HCT116 (cell line): ENCODE measurements at regions not wholly inside any gene's neighbourhood (a gene's known extent, or its start where the extent isn't known, plus 50 kb on each side); places are given as distances from the start of the nearest gene placed in this dataset.

Source experiments
- ATAC-seq: fragments of 200-7000 bp; cut with Tn5 transposase; 2 replicates; pipeline ENCODE4 v1.9.1; 2020; ENCODE audit warnings: mild to moderate bottlenecking, moderate library complexity
- BruUV-seq: library from RNA; stranded (reverse); fragments of 400-500 nt; replicated peaks from 2 replicates; lab custom pipeline; 2021; lab: Mats Ljungman, UMichigan
- CTCF ChIA-PET: fragments of 300-600 bp; sonication (Branson Sonifier 250); formaldehyde crosslinking; loops from one replicate; lab custom pipeline; 2021; ENCODE audit warnings: antibody characterized with exemption; lab: Charles Lee
- POLR2A ChIA-PET: fragments of 300-600, 350-600 bp; sonication (Branson Sonifier 250); formaldehyde crosslinking; loops from one replicate; lab custom pipeline; 2021; ENCODE audit warnings: antibody characterized with exemption; lab: Charles Lee
- RAD21 ChIA-PET, 2 experiments: fragments of 300-600 bp; sonication (Branson Sonifier 250); formaldehyde crosslinking; loops; one replicate each; lab custom pipeline; 2023; ENCODE audit warnings: low total read pairs in 2 of 2; ENCODE audit not compliant: uncharacterized antibody in 2 of 2, unreplicated experiment in 2 of 2, low non-redundant PET in 1 of 2; lab: Charles Lee
- DNase-seq: peaks from one replicate; pipeline ENCODE4 v3.0.0-alpha.2; 2010; ENCODE audit warnings: low read depth, low spot score
- H2AFZ ChIP-seq: fragments of 200-600 bp; shearing (Covaris generic), sonication (generic); 2 replicates; pipeline ENCODE4 v1.6.1; 2017; ENCODE audit warnings: low read depth, mixed run types, mixed read lengths, antibody characterized with exemption, low read length; ENCODE audit not compliant: poor library complexity, severe bottlenecking
- H3K27ac ChIP-seq: 2 replicates; pipeline ENCODE4 v1.5.1; 2012; ENCODE audit warnings: low read depth, low read length
- H3K27me3 ChIP-seq: fragments of 200-600 bp; sonication (generic); 2 replicates; pipeline ENCODE4 v1.6.1; 2016; ENCODE audit warnings: mixed run types, low read length, mixed read lengths; ENCODE audit not compliant: insufficient read depth
- H3K36me3 ChIP-seq, 2 experiments: fragments of 200-500 bp in 1 of 2; fragments of 200-600 bp in 1 of 2; sonication (Bioruptor generic) in 1 of 2; sonication (generic) in 1 of 2; 2 replicates each; pipeline versions ENCODE4 v1.5.1 to v1.6.1; 2014 to 2016; ENCODE audit warnings: low read length in 2 of 2, inconsistent platforms in 1 of 2, mixed read lengths in 1 of 2, mixed run types in 1 of 2; ENCODE audit not compliant: insufficient read depth in 2 of 2, control insufficient read depth in 1 of 2
- H3K4me1 ChIP-seq, 2 experiments: fragments of 200-600 bp in 1 of 2; sonication (generic) in 1 of 2; 2 replicates each; pipeline versions ENCODE4 v1.5.1 to v1.6.1; 2012 to 2017; ENCODE audit warnings: low read length in 2 of 2, inconsistent platforms in 1 of 2, mild to moderate bottlenecking in 1 of 2, mixed read lengths in 1 of 2, mixed run types in 1 of 2, moderate library complexity in 1 of 2; ENCODE audit not compliant: insufficient read depth in 2 of 2, control insufficient read depth in 1 of 2
- H3K4me2 ChIP-seq: fragments of 200-600 bp; sonication (generic); 2 replicates; pipeline ENCODE4 v1.6.1; 2017; ENCODE audit warnings: mixed run types, low read length, mixed read lengths
- H3K4me3 ChIP-seq, 2 experiments: fragments of 200-600 bp in 1 of 2; sonication (generic) in 1 of 2; replicated peaks in 1 of 2; 2 replicates each; pipeline ENCODE4 v1.5.1; 2011 to 2016; ENCODE audit warnings: low read length in 2 of 2, control low read depth in 1 of 2, low read depth in 1 of 2, mild to moderate bottlenecking in 1 of 2, mixed read lengths in 1 of 2, mixed run types in 1 of 2
- H3K79me2 ChIP-seq: fragments of 200-600 bp; sonication (generic); 2 replicates; pipeline ENCODE4 v1.6.1; 2017; ENCODE audit warnings: mild to moderate bottlenecking, mixed run types, low read length, moderate library complexity, mixed read lengths; ENCODE audit not compliant: insufficient read depth
- H3K9ac ChIP-seq: fragments of 200-600 bp; sonication (generic); 2 replicates; pipeline ENCODE4 v1.6.1; 2016; ENCODE audit warnings: low read length, mixed read lengths
- H3K9me2 ChIP-seq: fragments of 200-600 bp; sonication (generic), shearing (Covaris generic); 2 replicates; pipeline ENCODE4 v1.6.1; 2017; ENCODE audit warnings: mixed run types, mild to moderate bottlenecking, moderate library complexity; ENCODE audit not compliant: insufficient read depth
- H3K9me3 ChIP-seq, 2 experiments: fragments of 200-500 bp in 1 of 2; fragments of 200-600 bp in 1 of 2; sonication (Bioruptor generic) in 1 of 2; sonication (generic) in 1 of 2; 2 replicates each; pipeline ENCODE4 v1.6.1; 2014 to 2017; ENCODE audit warnings: low read length in 2 of 2, mixed read lengths in 2 of 2, inconsistent platforms in 1 of 2, low read depth in 1 of 2, mild to moderate bottlenecking in 1 of 2, mixed run types in 1 of 2, moderate library complexity in 1 of 2; ENCODE audit not compliant: control insufficient read depth in 1 of 2, insufficient read depth in 1 of 2
- H4K20me1 ChIP-seq: fragments of 200-600 bp; sonication (generic), shearing (Covaris generic); 2 replicates; pipeline ENCODE4 v1.6.1; 2017; ENCODE audit warnings: mixed run types, mild to moderate bottlenecking, moderate library complexity; ENCODE audit not compliant: insufficient read depth
- CBX3 ChIP-seq: IDR thresholded peaks from 2 replicates; pipeline ENCODE4 v1.6.1; 2012; ENCODE audit warnings: low read depth
- CTCF ChIP-seq, 3 experiments: fragments of 200-600 bp in 1 of 3; sonication (generic) in 1 of 3; IDR thresholded peaks in 2 of 3; conservative IDR thresholded peaks in 1 of 3; 2 replicates each; pipeline ENCODE4 v1.5.1; 2012 to 2017; ENCODE audit warnings: low read depth in 2 of 3, low read length in 2 of 3, antibody characterized with exemption in 1 of 3, borderline replicate concordance in 1 of 3, control low read depth in 1 of 3, mild to moderate bottlenecking in 1 of 3, mixed read lengths in 1 of 3, mixed run types in 1 of 3, moderate library complexity in 1 of 3; ENCODE audit not compliant: insufficient read depth in 1 of 3
- EZH2phosphoT487 ChIP-seq: fragments of 200-600 bp; IDR thresholded peaks from 2 replicates; pipeline ENCODE4 v1.6.1; 2018; ENCODE audit warnings: antibody characterized with exemption, borderline replicate concordance
- JUND ChIP-seq: IDR thresholded peaks from 2 replicates; pipeline ENCODE4 v1.6.1; 2012
- POLR2A ChIP-seq: IDR thresholded peaks from 2 replicates; pipeline ENCODE4 v1.7.0; 2011; ENCODE audit warnings: borderline replicate concordance; ENCODE audit not compliant: insufficient read depth, insufficient read length; ENCODE audit errors: extremely low read depth
- SP1 ChIP-seq: IDR thresholded peaks from 2 replicates; pipeline ENCODE4 v1.6.1; 2012; ENCODE audit warnings: low read depth
- SRF ChIP-seq: IDR thresholded peaks from 2 replicates; pipeline ENCODE4 v1.6.1; 2012; ENCODE audit warnings: low read depth
- TCF7L2 ChIP-seq: IDR thresholded peaks from 2 replicates; pipeline ENCODE4 v1.7.0; 2011; ENCODE audit warnings: borderline replicate concordance, inconsistent platforms; ENCODE audit not compliant: insufficient read depth, insufficient read length; ENCODE audit errors: extremely low read depth
- YY1 ChIP-seq: IDR thresholded peaks from 2 replicates; pipeline ENCODE4 v1.6.1; 2011; ENCODE audit warnings: low read length, low read depth, moderate library complexity, mild to moderate bottlenecking; ENCODE audit not compliant: insufficient replicate concordance; ENCODE audit errors: extremely low read depth
- ZBTB33 ChIP-seq: IDR thresholded peaks from 2 replicates; pipeline ENCODE4 v1.6.1; 2011; ENCODE audit warnings: mild to moderate bottlenecking, low read length, moderate library complexity; ENCODE audit not compliant: insufficient replicate concordance; ENCODE audit errors: extremely low read depth
- intact Hi-C: fragments of 100-400 bp; cut with micrococcal nuclease; formaldehyde crosslinking; loops from 2 replicates; pipeline ENCODE4 v1.10.0; 2022

GRCh38 chr2:239897596-239898235 is 127.4 kb downstream of the NDUFA10 start:
- no peak for DNase-seq
- no peak for TF ChIP-seq POLR2A
- TF ChIP-seq EZH2phosphoT487, result no peak
- no peak for TF ChIP-seq CTCF (IDR thresholded peaks at IDR 0.05 in 2 of 3, conservative IDR thresholded peaks at IDR 0.05 in 1 of 3; ENCODE audit: borderline replicate concordance in 1 of 3, insufficient read depth in 1 of 3, low read depth in 2 of 3, low read length in 2 of 3)
- no peak overlapping the region for H2AFZ ChIP-seq
- H3K27me3 ChIP-seq, result peaks cover 10% of the 10 kb centered on the region; the same call in 1 of the 2 replicates
- no TSS peak for BruUV-seq
- H3K9me3 ChIP-seq, result no peaks in the 10 kb centered on the region
- no peak overlapping the region for H3K27ac ChIP-seq
- H3K36me3 ChIP-seq, result no peaks in the 10 kb centered on the region
- ATAC-seq, result no peak
- no peaks in the 10 kb centered on the region for H3K9me2 ChIP-seq
- H3K9ac ChIP-seq, result no peak overlapping the region
- no peaks in the 10 kb centered on the region for H3K4me1 ChIP-seq
- POLR2A ChIA-PET, result no interaction called here
- no peak overlapping the region for H3K4me3 ChIP-seq
- H3K79me2 ChIP-seq, result no peaks in the 10 kb centered on the region
- CTCF ChIA-PET, result no interaction called here
- H3K4me2 ChIP-seq, result no peak overlapping the region
- no peaks in the 10 kb centered on the region for H4K20me1 ChIP-seq
- intact Hi-C loops, result no loop called here
- RAD21 ChIA-PET, result no interaction called here

GRCh38 chr2:239896075-239896474 is 129.1 kb downstream of the NDUFA10 start:
- RAD21 ChIA-PET, result no interaction called here
- ATAC-seq, result no peak
- no peak overlapping the region for H2AFZ ChIP-seq
- no peak overlapping the region for H3K27ac ChIP-seq
- intact Hi-C loops, result no loop called here
- H3K9ac ChIP-seq, result no peak overlapping the region
- no TSS peak for BruUV-seq
- no peak overlapping the region for H3K4me2 ChIP-seq
- CTCF ChIA-PET, result no interaction called here
- no peak for DNase-seq
- no peaks in the 10 kb centered on the region for H3K9me2 ChIP-seq
- no peaks in the 10 kb centered on the region for H3K79me2 ChIP-seq
- H3K9me3 ChIP-seq, result no peaks in the 10 kb centered on the region
- no peaks in the 10 kb centered on the region for H3K4me1 ChIP-seq
- H3K4me3 ChIP-seq, result no peak overlapping the region
- peaks cover 10% of the 10 kb centered on the region; the same call in 1 of the 2 replicates for H3K27me3 ChIP-seq
- no peaks in the 10 kb centered on the region for H3K36me3 ChIP-seq
- H4K20me1 ChIP-seq, result no peaks in the 10 kb centered on the region
- POLR2A ChIA-PET, result no interaction called here
- TF ChIP-seq ZBTB33 (no peak), TCF7L2 (no peak), JUND (no peak), CBX3 (no peak), SRF (no peak), CTCF (IDR thresholded peaks at IDR 0.05 in 2 of 3, conservative IDR thresholded peaks at IDR 0.05 in 1 of 3; ENCODE audit: borderline replicate concordance in 1 of 3, insufficient read depth in 1 of 3, low read depth in 2 of 3, low read length in 2 of 3) (no peak), YY1 (no peak), EZH2phosphoT487 (no peak), POLR2A (no peak), SP1 (no peak)
